Ovary (tissue), 7 donors: ENCODE measurements at regions not wholly inside any gene's neighbourhood (a gene's known extent, or its start where the extent isn't known, plus 50 kb on each side); places are given as distances from the start of the nearest gene placed in this dataset.

Source experiments
- DNase-seq, 5 donors: peaks; one replicate each; pipeline ENCODE4 v3.0.0-alpha.2; 2019 to 2020
- H3K27ac ChIP-seq, 2 donors: fragments of 200-600 bp; one replicate each; pipeline versions ENCODE4 v1.5.1 to v1.8.0; 2019 to 2022
- H3K27me3 ChIP-seq: fragments of 200-600 bp; one replicate; pipeline ENCODE4 v1.8.0; 2022
- H3K36me3 ChIP-seq: fragments of 200-600 bp; sonication (generic); one replicate; pipeline ENCODE4 v1.5.1; 2019
- H3K4me1 ChIP-seq: one replicate; pipeline ENCODE4 v1.8.1; 2013; ENCODE audit warnings: mild to moderate bottlenecking, moderate library complexity; ENCODE audit not compliant: insufficient read depth
- H3K4me3 ChIP-seq: fragments of 200-600 bp; sonication (generic); one replicate; pipeline ENCODE4 v1.5.1; 2017
- H3K9me3 ChIP-seq, 2 donors: fragments of 200-600 bp in 1 of 2; sonication (generic) in 1 of 2; one replicate each; pipeline versions ENCODE4 v1.5.1 to v1.8.1; 2013 to 2019; ENCODE audit warnings: mild to moderate bottlenecking in 1 of 2, moderate library complexity in 1 of 2
- CTCF ChIP-seq, 3 donors: fragments of 450-650 bp in 2 of 3; fragments of 200-600 bp in 1 of 3; IDR thresholded peaks; one replicate each; pipeline versions ENCODE4 v1.5.1 to v1.8.0; 2016 to 2022; ENCODE audit warnings: antibody characterized with exemption in 3 of 3, mild to moderate bottlenecking in 1 of 3
- EP300 ChIP-seq: sonication (generic); formaldehyde crosslinking; IDR thresholded peaks from one replicate; pipeline ENCODE4 v1.6.1; 2017; ENCODE audit warnings: antibody characterized with exemption
- POLR2A ChIP-seq: fragments of 450-650 bp; IDR thresholded peaks from one replicate; pipeline ENCODE4 v1.6.1; 2017; ENCODE audit warnings: antibody characterized with exemption, mild to moderate bottlenecking, moderate library complexity
- WGBS, 3 donors: extraction: QIAGEN DNeasy Blood & Tissue Kit in 1 of 3; methylation state at CpG; one replicate each; pipeline versions ENCODE4 v1.1.5 to v1.1.7; 2013 to 2017; 5-methylcytosine and 5-hydroxymethylcytosine counted together
- intact Hi-C, 4 donors: fragments of 100-400 bp; cut with DNase I; formaldehyde crosslinking; loops; one replicate each; pipeline versions ENCODE4 v1.11.0 to v1.15.1; 2022 to 2023
- donor health status: DM: no; HTN: no; CAD: no; lungs with moderate emphysema.
- donor health status: DM: no; HTN: no; CAD: no.
- donor health status: Bipolar disorder and iron deficiency.
- donor health status: DM: no; HTN: no; CAD: no.
- donor health status: DM: yes; HTN: yes; CAD: no.

GRCh38 chr3:161640181-161640580, 143.6 kb downstream of the OTOL1 start:
- no peak overlapping the region for H3K27ac ChIP-seq
- no peak for TF ChIP-seq EP300
- TF ChIP-seq POLR2A: no peak
- no peak for TF ChIP-seq CTCF (IDR thresholded peaks at IDR 0.05)
- no peaks in the 10 kb centered on the region for H3K27me3 ChIP-seq
- no peak for DNase-seq
- no peaks in the 10 kb centered on the region for H3K9me3 ChIP-seq
- intact Hi-C loops: no loop called here
- WGBS, 3 donors: 28 to 55% (median 35%) methylated on average over 1 of the region's 1 CpG
- no peak overlapping the region for H3K4me3 ChIP-seq
- no peaks in the 10 kb centered on the region for H3K36me3 ChIP-seq
- no peaks in the 10 kb centered on the region for H3K4me1 ChIP-seq

GRCh38 chr3:161641287-161641686, 144.7 kb downstream of the OTOL1 start:
- intact Hi-C loops: no loop called here
- Histone ChIP-seq H3K4me3 (no peak overlapping the region), H3K4me1 (no peaks in the 10 kb centered on the region), H3K27me3 (no peaks in the 10 kb centered on the region), H3K9me3 (no peaks in the 10 kb centered on the region), H3K27ac (no peak overlapping the region), H3K36me3 (no peaks in the 10 kb centered on the region)
- no peak for DNase-seq
- WGBS, 3 donors: 73 to 87% (median 85%) methylated on average over 1 of the region's 1 CpG
- TF ChIP-seq EP300 (no peak), POLR2A (no peak)

GRCh38 chr3:161644891-161645635, 148.5 kb downstream of the OTOL1 start:
- Histone ChIP-seq H3K4me3 (no peak overlapping the region), H3K4me1 (no peaks in the 10 kb centered on the region), H3K27me3 (no peaks in the 10 kb centered on the region), H3K9me3 (no peaks in the 10 kb centered on the region), H3K36me3 (no peaks in the 10 kb centered on the region), H3K27ac (no peak overlapping the region)
- WGBS, 3 donors: 78 to 82% (median 80%) methylated on average over 6 of the region's 6 CpGs
- no peak for DNase-seq
- TF ChIP-seq EP300: no peak
- intact Hi-C loops: no loop called here

GRCh38 chr3:161647936-161648470, 151.4 kb downstream of the OTOL1 start:
- Histone ChIP-seq H3K9me3 (no peaks in the 10 kb centered on the region), H3K27me3 (no peaks in the 10 kb centered on the region), H3K4me3 (no peak overlapping the region), H3K27ac (no peak overlapping the region), H3K4me1 (no peaks in the 10 kb centered on the region), H3K36me3 (no peaks in the 10 kb centered on the region)
- TF ChIP-seq EP300: no peak
- TF ChIP-seq POLR2A: no peak
- no peak for TF ChIP-seq CTCF (IDR thresholded peaks at IDR 0.05)
- intact Hi-C loops: no loop called here
- DNase-seq: no peak
- WGBS, 3 donors: 76 to 85% (median 79%) methylated on average over 2 of the region's 2 CpGs

GRCh38 chr3:161649900-161650484, 153.4 kb downstream of the OTOL1 start:
- H3K27me3 ChIP-seq: no peaks in the 10 kb centered on the region
- TF ChIP-seq POLR2A: no peak
- TF ChIP-seq EP300: no peak
- no peak for TF ChIP-seq CTCF (IDR thresholded peaks at IDR 0.05)
- 48 to 62% (median 54%) methylated on average over 3 of the region's 3 CpGs for WGBS, 3 donors
- intact Hi-C loops: no loop called here
- no peaks in the 10 kb centered on the region for H3K9me3 ChIP-seq
- H3K27ac ChIP-seq: no peak overlapping the region
- no peak for DNase-seq
- H3K36me3 ChIP-seq: no peaks in the 10 kb centered on the region
- H3K4me1 ChIP-seq: no peaks in the 10 kb centered on the region
- no peak overlapping the region for H3K4me3 ChIP-seq
